ENCODE measurements at regions not wholly inside any gene's neighbourhood (a gene's known extent, or its start where the extent isn't known, plus 50 kb on each side); places are given as distances from the start of the nearest gene placed in this dataset.

- no peak for TF ChIP-seq CHD7 (IDR thresholded peaks at IDR 0.05; ENCODE audit: insufficient replicate concordance, low read length)
- TF ChIP-seq SIX5 (IDR thresholded peaks at IDR 0.05; ENCODE audit: low read depth, low read length), result no peak
- no peak for TF ChIP-seq TEAD4 (IDR thresholded peaks at IDR 0.05; ENCODE audit: low read depth, low read length)
- TF ChIP-seq POLR2AphosphoS5 (IDR thresholded peaks at IDR 0.05; ENCODE audit: low read depth, low read length), result no peak
- no peak for TF ChIP-seq SRF (IDR thresholded peaks at IDR 0.05; ENCODE audit: low read depth, low read length)
- TF ChIP-seq ATF2 (IDR thresholded peaks at IDR 0.05; ENCODE audit: low read length), result no peak
These were observed 152.0 kb downstream of the HS3ST3B1 start (continued) for GRCh38 chr17:14452856-14453255.

Data from H1 (cell line).